GM12878 (cell line): ENCODE measurements at regions not wholly inside any gene's neighbourhood (a gene's known extent, or its start where the extent isn't known, plus 50 kb on each side); places are given as distances from the start of the nearest gene placed in this dataset.

Experiments used
- ATAC-seq: fragments of 200-7000 bp; cut with Tn5 transposase; 3 replicates; pipeline ENCODE4 v1.9.1; 2020; ENCODE audit warnings: mild to moderate bottlenecking, moderate library complexity
- BruUV-seq: library from RNA; stranded (reverse); fragments of 400-500 nt; replicated peaks from 2 replicates; lab custom pipeline; 2021; lab: Mats Ljungman, UMichigan
- CTCF ChIA-PET: fragments of 300-600 bp; sonication (Branson Sonifier 250); formaldehyde crosslinking; extraction: SDS; loops from one replicate; lab custom pipeline; 2021; ENCODE audit warnings: inconsistent platforms; lab: Yijun Ruan, JAX
- POLR2A ChIA-PET: fragments of 350-600 bp; formaldehyde crosslinking; extraction: SDS; loops from one replicate; lab custom pipeline; 2021; ENCODE audit warnings: inconsistent platforms; lab: Charles Lee
- RAD21 ChIA-PET: fragments of 300-600 bp; sonication (Branson Sonifier 250); formaldehyde crosslinking; loops from one replicate; lab custom pipeline; 2023; ENCODE audit warnings: antibody characterized with exemption; ENCODE audit not compliant: unreplicated experiment; lab: Charles Lee
- SMC1A ChIA-PET: fragments of 300-600 bp; sonication (Branson Sonifier 250); formaldehyde crosslinking; loops from one replicate; lab custom pipeline; 2023; ENCODE audit not compliant: unreplicated experiment, uncharacterized antibody; lab: Charles Lee
- DNase-seq: peaks from one replicate; pipeline ENCODE4 v3.0.0-alpha.2; 2011; ENCODE audit warnings: low read depth, low spot score
- FAIRE-seq: peaks from 3 replicates; lab custom pipeline; 2011; peaks lifted over from hg19 to GRCh38; lab: Jason Lieb, UNC
- H2AFZ ChIP-seq: 2 replicates; pipeline ENCODE4 v1.6.0; 2011; ENCODE audit warnings: low read depth, low read length, control low read depth; ENCODE audit not compliant: control insufficient read depth
- H3K27ac ChIP-seq: 2 replicates; pipeline ENCODE4 v1.5.1; 2011; ENCODE audit warnings: control low read depth; ENCODE audit not compliant: control insufficient read depth, insufficient read depth
- H3K27me3 ChIP-seq, 2 experiments: replicated peaks in 1 of 2; 2 replicates each; pipeline versions ENCODE4 v1.6.0 to v1.6.1; 2011; ENCODE audit warnings: low read length in 1 of 2; ENCODE audit not compliant: control insufficient read depth in 2 of 2, insufficient read depth in 2 of 2
- H3K36me3 ChIP-seq, 2 experiments: 2 replicates each; pipeline ENCODE4 v1.5.1; 2011; ENCODE audit warnings: low read length in 1 of 2; ENCODE audit not compliant: control insufficient read depth in 2 of 2, insufficient read depth in 2 of 2
- H3K4me1 ChIP-seq: 2 replicates; pipeline ENCODE4 v1.6.1; 2011; ENCODE audit warnings: mild to moderate bottlenecking, low read length, moderate library complexity, mixed read lengths; ENCODE audit not compliant: control insufficient read depth, insufficient read depth
- H3K4me2 ChIP-seq: 2 replicates; pipeline ENCODE4 v1.6.0; 2011; ENCODE audit warnings: control low read depth; ENCODE audit not compliant: control insufficient read depth, insufficient read depth
- H3K4me3 ChIP-seq: fragments of 200-600 bp; sonication (generic); 2 replicates; pipeline ENCODE4 v1.5.1; 2016
- H3K79me2 ChIP-seq: 2 replicates; pipeline ENCODE4 v1.6.0; 2011; ENCODE audit warnings: low read length; ENCODE audit not compliant: control insufficient read depth, insufficient read depth
- H3K9ac ChIP-seq: 2 replicates; pipeline ENCODE4 v1.8.0; 2011; ENCODE audit warnings: low read length, control low read depth, mixed read lengths; ENCODE audit not compliant: control insufficient read depth, insufficient read depth
- H3K9me3 ChIP-seq: replicated peaks from 3 replicates; pipeline ENCODE4 v1.5.1; 2011; ENCODE audit warnings: mild to moderate bottlenecking, low read length; ENCODE audit not compliant: control insufficient read depth, insufficient read depth
- H4K20me1 ChIP-seq: 2 replicates; pipeline ENCODE4 v1.6.0; 2011; ENCODE audit not compliant: control insufficient read depth, insufficient read depth
- CHD1 ChIP-seq: IDR thresholded peaks from 2 replicates; pipeline ENCODE4 v1.6.1; 2012; ENCODE audit warnings: low read depth, low read length, improper control_type of control experiment
- RFX5 ChIP-seq: IDR thresholded peaks from 2 replicates; pipeline ENCODE4 v1.6.1; 2011; ENCODE audit warnings: low read depth, low read length, improper control_type of control experiment
- SIN3A ChIP-seq: IDR thresholded peaks from 2 replicates; pipeline ENCODE4 v1.6.1; 2012; ENCODE audit warnings: low read depth, low read length, improper control_type of control experiment
- SMAD1 ChIP-seq: fragments of 450-650 bp; IDR thresholded peaks from 2 replicates; pipeline ENCODE4 v1.6.1; 2018; ENCODE audit warnings: mild to moderate bottlenecking, low read depth; ENCODE audit not compliant: partially characterized antibody
- SMARCA5 ChIP-seq: fragments of 450-650 bp; IDR thresholded peaks from 2 replicates; pipeline ENCODE4 v1.6.1; 2017; ENCODE audit warnings: mild to moderate bottlenecking
- TCF7 ChIP-seq: IDR thresholded peaks from 2 replicates; pipeline ENCODE4 v1.6.1; 2014; ENCODE audit warnings: antibody characterized with exemption, borderline replicate concordance
- YBX1 ChIP-seq: fragments of 450-650 bp; IDR thresholded peaks from 2 replicates; pipeline ENCODE4 v1.6.1; 2016; ENCODE audit warnings: antibody characterized with exemption
- ZNF622 ChIP-seq: fragments of 450-650 bp; IDR thresholded peaks from 2 replicates; pipeline ENCODE4 v1.6.1; 2017; ENCODE audit warnings: mild to moderate bottlenecking, inconsistent platforms
- WGBS: methylation state at CpG from one replicate; pipeline ENCODE4 v1.1.6; 2016; ENCODE audit warnings: low lambda C conversion rate; ENCODE audit not compliant: insufficient replicate concordance, insufficient coverage; ENCODE audit errors: missing lambda C conversion rate; 5-methylcytosine and 5-hydroxymethylcytosine counted together
- in situ Hi-C: fragments of 300-500 bp; cut with MboI; formaldehyde crosslinking; loops from 9 replicates; pipeline ENCODE4 v1.14.3; 2018; ENCODE audit warnings: mixed read lengths
- intact Hi-C: fragments of 100-400 bp; cut with micrococcal nuclease; formaldehyde crosslinking; loops from one replicate; pipeline ENCODE4 v1.14.2; 2022; ENCODE audit not compliant: unreplicated experiment
- TF ChIP-seq, protein P1 (sequence below): IDR thresholded peaks from 2 replicates; pipeline ENCODE4 v1.6.1; 2012; ENCODE audit warnings: low read depth, low read length, improper control_type of control experiment
- TF ChIP-seq, protein P2 (sequence below): fragments of 450-650 bp; IDR thresholded peaks from 2 replicates; pipeline ENCODE4 v1.6.1; 2017; ENCODE audit warnings: mild to moderate bottlenecking, moderate library complexity
- TF ChIP-seq, protein P3 (sequence below): fragments of 450-650 bp; IDR thresholded peaks from 2 replicates; pipeline ENCODE4 v1.6.1; 2014; ENCODE audit warnings: mild to moderate bottlenecking
- TF ChIP-seq, protein P4 (sequence below): IDR thresholded peaks from 2 replicates; pipeline ENCODE4 v1.6.1; 2011; ENCODE audit warnings: low read depth, low read length, improper control_type of control experiment, borderline replicate concordance

DNA sequence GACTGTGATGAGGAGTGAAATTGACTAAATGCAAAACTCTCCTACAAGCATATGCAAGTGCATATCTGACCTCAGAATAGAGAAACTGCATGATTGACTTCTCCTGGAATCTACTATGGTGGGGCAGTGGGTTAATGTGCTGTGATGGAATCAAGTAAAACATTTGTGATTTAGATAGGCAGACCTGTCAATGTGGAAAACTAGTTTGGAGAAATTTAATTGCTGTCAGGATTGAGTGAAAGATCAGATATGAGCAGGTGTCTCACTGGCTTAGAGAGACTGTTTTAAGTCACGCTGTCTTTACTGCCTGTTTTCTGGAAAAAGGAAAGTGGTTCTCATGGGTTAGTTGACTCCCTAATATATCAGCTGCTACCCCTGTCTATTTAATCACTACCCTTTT, 881.0 kb upstream of the CNTNAP5 start (continued):
- TF ChIP-seq, protein P1, sequence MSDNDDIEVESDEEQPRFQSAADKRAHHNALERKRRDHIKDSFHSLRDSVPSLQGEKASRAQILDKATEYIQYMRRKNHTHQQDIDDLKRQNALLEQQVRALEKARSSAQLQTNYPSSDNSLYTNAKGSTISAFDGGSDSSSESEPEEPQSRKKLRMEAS: no peak
- TF ChIP-seq SIN3A: no peak
- TF ChIP-seq ZNF622: no peak
- TF ChIP-seq, all 136 proteins: peak for 0

DNA sequence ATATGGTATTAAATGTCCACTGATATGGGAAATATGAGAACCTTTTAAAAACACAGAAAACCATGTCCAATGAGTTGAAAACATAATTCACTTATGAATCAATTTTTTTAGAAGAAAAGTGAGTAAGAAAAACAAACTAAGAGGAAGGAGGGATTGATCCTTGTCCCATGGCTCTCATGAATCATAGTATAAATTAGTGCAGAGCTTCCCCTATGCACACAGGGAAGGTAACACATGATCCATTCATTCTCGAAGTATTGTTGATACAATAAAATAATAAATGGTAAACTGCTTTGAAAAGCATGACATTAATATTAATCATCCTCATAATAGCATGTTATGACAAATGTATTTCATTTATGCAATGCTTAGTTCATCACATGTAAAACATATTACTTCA, 872.0 kb upstream of the CNTNAP5 start:
- Histone ChIP-seq H3K27ac (no peak overlapping the region), H3K27me3 (no peaks in the 10 kb centered on the region), H3K4me1 (no peaks in the 10 kb centered on the region), H3K4me3 (no peak overlapping the region), H3K36me3 (no peaks in the 10 kb centered on the region), H3K79me2 (no peaks in the 10 kb centered on the region), H4K20me1 (no peaks in the 10 kb centered on the region), H2AFZ (no peak overlapping the region), H3K9ac (no peak overlapping the region), H3K4me2 (no peak overlapping the region), H3K9me3 (no peaks in the 10 kb centered on the region)
- CTCF ChIA-PET: no interaction called here
- SMC1A ChIA-PET: no interaction called here
- TF ChIP-seq SMARCA5: no peak
- POLR2A ChIA-PET: no interaction called here
- WGBS: 0% methylated on average over 1 of the region's 1 CpG
- in situ Hi-C loops: no loop called here
- intact Hi-C loops: no loop called here
- DNase-seq (no peak), FAIRE-seq (no peak), ATAC-seq (no peak)
- RAD21 ChIA-PET: no interaction called here
- BruUV-seq: no TSS peak

DNA sequence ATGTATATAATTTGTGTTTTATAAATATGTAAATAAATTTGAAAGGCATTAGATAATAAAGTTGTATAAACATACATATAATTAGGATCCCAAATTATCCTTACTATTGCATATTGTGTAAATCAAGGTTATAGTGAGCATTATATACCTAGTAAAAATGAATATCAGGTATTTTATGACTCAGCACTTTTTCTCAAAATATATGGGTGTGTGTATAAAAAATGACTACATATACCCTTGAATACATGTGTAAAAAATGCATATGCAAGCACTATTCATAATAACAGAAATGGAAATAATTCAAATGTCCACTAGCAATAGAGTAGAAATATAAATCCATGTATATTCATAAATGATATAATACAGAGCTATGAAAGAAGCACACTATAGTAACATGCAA, 870.9 kb upstream of the CNTNAP5 start:
- no peak overlapping the region for H3K9ac ChIP-seq
- no peak overlapping the region for H3K27ac ChIP-seq
- FAIRE-seq (no peak), ATAC-seq (no peak), DNase-seq (no peak)
- no peak overlapping the region for H3K4me3 ChIP-seq
- no peaks in the 10 kb centered on the region for H3K36me3 ChIP-seq
- H3K4me2 ChIP-seq: no peak overlapping the region
- no peaks in the 10 kb centered on the region for H3K27me3 ChIP-seq
- no peaks in the 10 kb centered on the region for H4K20me1 ChIP-seq
- H3K79me2 ChIP-seq: no peaks in the 10 kb centered on the region
- POLR2A ChIA-PET: no interaction called here
- CTCF ChIA-PET: no interaction called here
- no peaks in the 10 kb centered on the region for H3K9me3 ChIP-seq
- H3K4me1 ChIP-seq: no peaks in the 10 kb centered on the region
- intact Hi-C loops: no loop called here
- RAD21 ChIA-PET: no interaction called here
- BruUV-seq: no TSS peak
- SMC1A ChIA-PET: interaction anchor here (0.6 to 2.1 kb wide), 4 partner anchors 9 to 108 kb away, joined by 3 to 6 read pairs (median 3); no protein-coding TSS in a partner anchor
- H2AFZ ChIP-seq: no peak overlapping the region
- in situ Hi-C loops: no loop called here
- TF ChIP-seq, protein P2, sequence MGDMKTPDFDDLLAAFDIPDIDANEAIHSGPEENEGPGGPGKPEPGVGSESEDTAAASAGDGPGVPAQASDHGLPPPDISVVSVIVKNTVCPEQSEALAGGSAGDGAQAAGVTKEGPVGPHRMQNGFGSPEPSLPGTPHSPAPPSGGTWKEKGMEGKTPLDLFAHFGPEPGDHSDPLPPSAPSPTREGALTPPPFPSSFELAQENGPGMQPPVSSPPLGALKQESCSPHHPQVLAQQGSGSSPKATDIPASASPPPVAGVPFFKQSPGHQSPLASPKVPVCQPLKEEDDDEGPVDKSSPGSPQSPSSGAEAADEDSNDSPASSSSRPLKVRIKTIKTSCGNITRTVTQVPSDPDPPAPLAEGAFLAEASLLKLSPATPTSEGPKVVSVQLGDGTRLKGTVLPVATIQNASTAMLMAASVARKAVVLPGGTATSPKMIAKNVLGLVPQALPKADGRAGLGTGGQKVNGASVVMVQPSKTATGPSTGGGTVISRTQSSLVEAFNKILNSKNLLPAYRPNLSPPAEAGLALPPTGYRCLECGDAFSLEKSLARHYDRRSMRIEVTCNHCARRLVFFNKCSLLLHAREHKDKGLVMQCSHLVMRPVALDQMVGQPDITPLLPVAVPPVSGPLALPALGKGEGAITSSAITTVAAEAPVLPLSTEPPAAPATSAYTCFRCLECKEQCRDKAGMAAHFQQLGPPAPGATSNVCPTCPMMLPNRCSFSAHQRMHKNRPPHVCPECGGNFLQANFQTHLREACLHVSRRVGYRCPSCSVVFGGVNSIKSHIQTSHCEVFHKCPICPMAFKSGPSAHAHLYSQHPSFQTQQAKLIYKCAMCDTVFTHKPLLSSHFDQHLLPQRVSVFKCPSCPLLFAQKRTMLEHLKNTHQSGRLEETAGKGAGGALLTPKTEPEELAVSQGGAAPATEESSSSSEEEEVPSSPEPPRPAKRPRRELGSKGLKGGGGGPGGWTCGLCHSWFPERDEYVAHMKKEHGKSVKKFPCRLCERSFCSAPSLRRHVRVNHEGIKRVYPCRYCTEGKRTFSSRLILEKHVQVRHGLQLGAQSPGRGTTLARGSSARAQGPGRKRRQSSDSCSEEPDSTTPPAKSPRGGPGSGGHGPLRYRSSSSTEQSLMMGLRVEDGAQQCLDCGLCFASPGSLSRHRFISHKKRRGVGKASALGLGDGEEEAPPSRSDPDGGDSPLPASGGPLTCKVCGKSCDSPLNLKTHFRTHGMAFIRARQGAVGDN: no peak
- TF ChIP-seq, protein P3, sequence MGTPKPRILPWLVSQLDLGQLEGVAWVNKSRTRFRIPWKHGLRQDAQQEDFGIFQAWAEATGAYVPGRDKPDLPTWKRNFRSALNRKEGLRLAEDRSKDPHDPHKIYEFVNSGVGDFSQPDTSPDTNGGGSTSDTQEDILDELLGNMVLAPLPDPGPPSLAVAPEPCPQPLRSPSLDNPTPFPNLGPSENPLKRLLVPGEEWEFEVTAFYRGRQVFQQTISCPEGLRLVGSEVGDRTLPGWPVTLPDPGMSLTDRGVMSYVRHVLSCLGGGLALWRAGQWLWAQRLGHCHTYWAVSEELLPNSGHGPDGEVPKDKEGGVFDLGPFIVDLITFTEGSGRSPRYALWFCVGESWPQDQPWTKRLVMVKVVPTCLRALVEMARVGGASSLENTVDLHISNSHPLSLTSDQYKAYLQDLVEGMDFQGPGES: no peak
- no peak for TF ChIP-seq SIN3A
- TF ChIP-seq TCF7: no peak
- TF ChIP-seq CHD1: no peak
- TF ChIP-seq, protein P4, sequence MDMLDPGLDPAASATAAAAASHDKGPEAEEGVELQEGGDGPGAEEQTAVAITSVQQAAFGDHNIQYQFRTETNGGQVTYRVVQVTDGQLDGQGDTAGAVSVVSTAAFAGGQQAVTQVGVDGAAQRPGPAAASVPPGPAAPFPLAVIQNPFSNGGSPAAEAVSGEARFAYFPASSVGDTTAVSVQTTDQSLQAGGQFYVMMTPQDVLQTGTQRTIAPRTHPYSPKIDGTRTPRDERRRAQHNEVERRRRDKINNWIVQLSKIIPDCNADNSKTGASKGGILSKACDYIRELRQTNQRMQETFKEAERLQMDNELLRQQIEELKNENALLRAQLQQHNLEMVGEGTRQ: no peak
- TF ChIP-seq SMAD1: no peak
- no peak for TF ChIP-seq YBX1
- TF ChIP-seq RFX5: no peak
